OCI-LY1 (cell line): ENCODE measurements at regions not wholly inside any gene's neighbourhood (a gene's known extent, or its start where the extent isn't known, plus 50 kb on each side); places are given as distances from the start of the nearest gene placed in this dataset.

Experiments used
- H2AFZ ChIP-seq: fragments of 200-600 bp; sonication (generic), shearing (Covaris generic); 2 replicates; pipeline ENCODE4 v1.6.0; 2014; ENCODE audit warnings: antibody characterized with exemption, mild to moderate bottlenecking, low read length
- H3F3A ChIP-seq: fragments of 200-600 bp; sonication (generic), shearing (Covaris generic); 2 replicates; pipeline ENCODE4 v1.6.0; 2014; ENCODE audit warnings: mild to moderate bottlenecking, antibody characterized with exemption, low read length, moderate library complexity; ENCODE audit not compliant: insufficient read depth
- H3K27ac ChIP-seq: fragments of 200-600 bp; sonication (generic); 2 replicates; pipeline ENCODE4 v1.5.1; 2014; ENCODE audit warnings: low read length, mixed run types, mild to moderate bottlenecking, low read depth; ENCODE audit not compliant: poor library complexity, severe bottlenecking
- H3K27me3 ChIP-seq: fragments of 200-600 bp; sonication (generic); 2 replicates; pipeline ENCODE4 v1.6.0; 2014; ENCODE audit warnings: antibody characterized with exemption, mild to moderate bottlenecking, low read length, moderate library complexity; ENCODE audit not compliant: insufficient read depth
- H3K36me3 ChIP-seq: fragments of 200-600 bp; sonication (generic); 2 replicates; pipeline ENCODE4 v1.6.1; 2014; ENCODE audit warnings: mild to moderate bottlenecking, antibody characterized with exemption, low read length, moderate library complexity, mixed read lengths; ENCODE audit not compliant: insufficient read depth
- H3K4me1 ChIP-seq: fragments of 200-600 bp; sonication (generic); 2 replicates; pipeline ENCODE4 v1.5.1; 2014; ENCODE audit warnings: mild to moderate bottlenecking, low read length, moderate library complexity; ENCODE audit not compliant: insufficient read depth, severe bottlenecking
- H3K4me2 ChIP-seq: fragments of 200-600 bp; sonication (generic), shearing (Covaris generic); 2 replicates; pipeline ENCODE4 v1.6.1; 2014; ENCODE audit warnings: low read length
- H3K4me3 ChIP-seq: fragments of 200-600 bp; sonication (generic); 2 replicates; pipeline ENCODE4 v1.5.1; 2014; ENCODE audit warnings: low read length, low read depth, mild to moderate bottlenecking, mixed read lengths; ENCODE audit not compliant: poor library complexity, severe bottlenecking
- H3K79me2 ChIP-seq: fragments of 200-600 bp; shearing (Covaris generic); 2 replicates; pipeline ENCODE4 v1.6.1; 2016; ENCODE audit warnings: mixed run types, low read length, mixed read lengths; ENCODE audit not compliant: insufficient read depth
- H3K9ac ChIP-seq: fragments of 200-600 bp; sonication (generic), shearing (Covaris generic); 2 replicates; pipeline ENCODE4 v1.6.1; 2014; ENCODE audit warnings: mild to moderate bottlenecking, low read length, mixed read lengths
- H3K9me2 ChIP-seq: fragments of 200-600 bp; sonication (generic), shearing (Covaris generic); 2 replicates; pipeline ENCODE4 v1.6.1; 2014; ENCODE audit warnings: low read depth, mild to moderate bottlenecking, low read length, mixed read lengths
- H3K9me3 ChIP-seq: fragments of 200-600 bp; shearing (Covaris generic); 2 replicates; pipeline ENCODE4 v1.6.1; 2014; ENCODE audit warnings: low read length, mixed read lengths
- H4K20me1 ChIP-seq: fragments of 200-600 bp; sonication (generic), shearing (Covaris generic); 2 replicates; pipeline ENCODE4 v1.6.0; 2016; ENCODE audit warnings: mild to moderate bottlenecking, low read length; ENCODE audit not compliant: insufficient read depth
- CTCF ChIP-seq: fragments of 200-600 bp; sonication (generic), shearing (Covaris generic); IDR thresholded peaks from 2 replicates; pipeline ENCODE4 v1.5.1; 2017; ENCODE audit warnings: mild to moderate bottlenecking, antibody characterized with exemption, low read length, moderate library complexity, mixed read lengths
- EZH2 ChIP-seq: fragments of 200-600 bp; sonication (generic), shearing (Covaris generic); IDR thresholded peaks from 2 replicates; pipeline ENCODE4 v1.8.0; 2017; ENCODE audit warnings: borderline replicate concordance, mixed run types, mild to moderate bottlenecking, antibody characterized with exemption, low read length, moderate library complexity, mixed read lengths

- H3K79me2 ChIP-seq: no peaks in the 10 kb centered on the region
- no peak overlapping the region for H3K4me3 ChIP-seq
- H2AFZ ChIP-seq: no peak overlapping the region
- H4K20me1 ChIP-seq: no peaks in the 10 kb centered on the region
- no peaks in the 10 kb centered on the region for H3K27me3 ChIP-seq
- no peaks in the 10 kb centered on the region for H3F3A ChIP-seq
- no peak overlapping the region for H3K4me2 ChIP-seq
- no peak overlapping the region for H3K9ac ChIP-seq
- no peak for TF ChIP-seq EZH2
- TF ChIP-seq CTCF: no peak
- no peaks in the 10 kb centered on the region for H3K36me3 ChIP-seq
- no peaks in the 10 kb centered on the region for H3K4me1 ChIP-seq
- no peak overlapping the region for H3K27ac ChIP-seq
- no peaks in the 10 kb centered on the region for H3K9me2 ChIP-seq
- H3K9me3 ChIP-seq: no peaks in the 10 kb centered on the region
Observed at GRCh38 chr19:30879225-30879624, 470.0 kb downstream of the TSHZ3 start.

- Histone ChIP-seq H3K9ac (no peak overlapping the region), H3K9me2 (no peaks in the 10 kb centered on the region), H3K4me2 (no peak overlapping the region)
Observed at GRCh38 chr19:30878495-30878894, 470.7 kb downstream of the TSHZ3 start.

GRCh38 chr19:30877661-30878113 lies 471.5 kb downstream of the TSHZ3 start:
- Histone ChIP-seq H2AFZ (no peak overlapping the region), H3K9me3 (no peaks in the 10 kb centered on the region), H3K4me3 (no peak overlapping the region), H3K36me3 (no peaks in the 10 kb centered on the region), H3K9ac (no peak overlapping the region), H3K27ac (no peak overlapping the region), H3K4me1 (no peaks in the 10 kb centered on the region), H3K79me2 (no peaks in the 10 kb centered on the region), H4K20me1 (no peaks in the 10 kb centered on the region), H3K4me2 (no peak overlapping the region), H3F3A (no peaks in the 10 kb centered on the region), H3K9me2 (no peaks in the 10 kb centered on the region), H3K27me3 (no peaks in the 10 kb centered on the region)
- TF ChIP-seq CTCF (no peak), EZH2 (no peak)

More at GRCh38 chr19:30878495-30878894, 470.7 kb downstream of the TSHZ3 start:
- H3K27me3 ChIP-seq: no peaks in the 10 kb centered on the region
- no peak overlapping the region for H2AFZ ChIP-seq
- H3K4me1 ChIP-seq: no peaks in the 10 kb centered on the region
- no peaks in the 10 kb centered on the region for H3F3A ChIP-seq
- no peaks in the 10 kb centered on the region for H4K20me1 ChIP-seq
- H3K27ac ChIP-seq: no peak overlapping the region
- no peaks in the 10 kb centered on the region for H3K36me3 ChIP-seq
- H3K9me3 ChIP-seq: no peaks in the 10 kb centered on the region
- H3K4me3 ChIP-seq: no peak overlapping the region
- H3K79me2 ChIP-seq: no peaks in the 10 kb centered on the region
- TF ChIP-seq CTCF (no peak), EZH2 (no peak)
